HG03558 (cell line): ENCODE measurements at regions not wholly inside any gene's neighbourhood (a gene's known extent, or its start where the extent isn't known, plus 50 kb on each side); places are given as distances from the start of the nearest gene placed in this dataset.

Experiments
- ATAC-seq: cut with Tn5 transposase; IDR thresholded peaks from one replicate; pipeline ENCODE4 v1.9.1; 2021; ENCODE audit warnings: moderate number of reproducible peaks; ENCODE audit not compliant: unreplicated experiment; ENCODE audit errors: extremely low read depth

DNA sequence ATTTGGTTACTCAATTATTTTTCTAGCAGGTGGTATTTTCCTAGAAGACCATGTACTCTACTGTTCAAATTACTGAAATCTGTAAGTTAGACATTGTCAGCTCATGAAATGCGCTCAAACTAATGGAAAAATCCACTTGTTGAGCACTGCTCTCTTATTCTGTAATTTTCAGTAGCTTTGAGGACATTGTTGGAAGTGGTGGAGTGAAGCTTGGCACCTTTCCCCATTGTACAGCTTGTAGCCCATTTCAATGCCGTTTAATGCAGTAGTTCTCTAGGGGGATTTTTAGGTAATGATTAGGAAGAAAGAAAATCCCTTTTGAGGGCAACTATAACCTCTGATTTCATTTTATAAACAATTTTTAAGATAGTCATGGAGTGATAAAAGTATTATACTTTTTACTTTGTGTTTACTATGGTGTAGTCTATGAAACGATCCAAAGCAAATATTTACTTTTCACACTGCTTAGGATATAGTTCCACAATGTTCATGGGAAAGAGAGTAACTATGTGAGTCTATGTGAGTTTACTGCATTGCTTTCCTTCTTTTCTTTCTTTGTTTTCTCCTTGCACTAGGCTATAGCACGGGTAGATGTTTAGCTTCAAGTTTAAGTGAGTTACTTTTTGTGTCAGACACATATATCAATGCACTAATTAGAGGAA is 165.8 kb upstream of the ANKH start:
- no peak for ATAC-seq

- no peak for ATAC-seq
These were observed 162.8 kb upstream of the ANKH start for GRCh38 chr5:15034379-15034778.

DNA sequence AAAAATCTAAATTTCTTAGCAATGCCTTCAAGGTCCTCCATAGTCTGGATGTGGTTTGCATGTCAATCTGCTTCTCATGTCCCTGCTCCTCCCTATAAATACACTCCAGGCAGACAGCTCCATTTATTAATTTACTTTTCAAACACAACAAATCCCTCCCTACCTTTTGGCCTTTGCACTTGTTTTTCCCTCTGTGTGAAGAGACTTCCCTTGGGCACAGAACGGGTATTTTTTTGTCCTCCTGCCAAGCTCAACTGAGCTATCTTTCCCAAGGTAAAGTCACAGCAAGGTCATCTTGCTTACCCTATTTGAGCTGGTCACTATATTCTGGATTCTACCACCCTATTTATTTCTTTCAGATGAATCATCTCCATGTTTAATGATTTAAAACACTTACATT is 159.6 kb upstream of the ANKH start:
- no peak for ATAC-seq

- ATAC-seq, result no peak
These were observed 156.2 kb upstream of the ANKH start for GRCh38 chr5:15027764-15028163.

DNA sequence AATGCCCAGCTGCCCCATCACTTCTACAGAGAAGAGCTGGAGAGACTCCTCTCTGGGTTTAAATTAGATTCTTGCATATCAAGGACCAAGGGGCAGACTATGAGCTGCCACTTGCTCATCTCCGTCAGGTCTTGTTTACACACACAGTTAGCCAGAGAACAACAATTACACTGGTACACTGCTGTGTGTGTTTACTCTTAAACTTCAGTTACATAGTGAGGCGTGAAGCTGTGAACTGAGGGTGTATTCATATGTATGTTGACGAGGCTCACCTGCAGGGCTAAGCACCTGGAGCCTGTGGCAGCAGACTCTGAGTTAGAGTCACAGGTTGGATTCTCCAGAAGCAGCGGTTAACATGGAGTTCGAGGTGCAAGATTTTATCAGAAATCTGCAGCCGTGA is 155.4 kb upstream of the ANKH start:
- no peak for ATAC-seq

DNA sequence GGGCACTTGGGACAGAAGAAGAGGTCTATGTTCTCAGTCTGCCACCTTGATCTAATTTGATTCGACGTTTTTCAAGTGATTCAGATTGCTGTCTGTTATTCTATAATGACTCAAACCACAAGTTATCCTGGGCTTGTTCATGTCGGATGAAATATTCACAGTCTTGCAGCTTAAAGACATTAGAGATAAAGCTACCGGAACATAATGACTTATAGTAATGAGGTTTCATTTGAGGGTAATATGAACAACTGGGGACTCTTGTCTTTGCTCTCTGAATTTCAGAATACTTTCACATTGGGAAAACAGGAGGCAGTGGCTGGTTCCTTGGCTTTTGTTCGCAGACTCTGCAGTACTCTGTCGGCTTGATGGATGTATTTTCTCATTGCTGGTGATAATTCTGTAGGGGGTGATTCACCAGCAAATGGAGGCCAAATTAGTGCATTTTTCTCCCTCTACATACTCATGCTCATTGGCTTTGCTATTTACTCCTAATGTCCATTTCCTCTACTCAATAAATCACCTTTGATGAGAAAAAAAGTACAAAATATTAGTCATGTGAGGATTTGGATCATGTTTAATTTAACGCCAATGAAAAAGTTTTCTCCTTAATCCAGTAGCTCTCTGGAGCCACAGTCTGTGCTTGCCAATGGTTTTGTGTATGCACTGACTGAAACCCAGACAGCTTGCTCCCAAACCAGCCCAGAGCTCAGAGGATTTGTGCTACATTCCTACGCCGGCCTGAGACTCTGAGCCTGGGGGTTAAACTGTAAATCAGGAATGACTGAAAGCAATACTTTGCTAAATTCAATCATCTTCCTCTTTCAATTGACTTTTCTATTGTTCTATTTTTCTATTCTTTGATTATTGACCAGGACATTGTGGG is 154.7 kb upstream of the ANKH start:
- no peak for ATAC-seq

- ATAC-seq, result no peak
These were observed 152.3 kb upstream of the ANKH start for GRCh38 chr5:15023846-15024245.

GRCh38 chr5:15023266-15023665 is 151.7 kb upstream of the ANKH start:
- ATAC-seq, result no peak

GRCh38 chr5:15021266-15022046 is 149.9 kb upstream of the ANKH start:
- ATAC-seq, result no peak

- ATAC-seq, result no peak
These were observed 149.2 kb upstream of the ANKH start for GRCh38 chr5:15020736-15021135.

DNA sequence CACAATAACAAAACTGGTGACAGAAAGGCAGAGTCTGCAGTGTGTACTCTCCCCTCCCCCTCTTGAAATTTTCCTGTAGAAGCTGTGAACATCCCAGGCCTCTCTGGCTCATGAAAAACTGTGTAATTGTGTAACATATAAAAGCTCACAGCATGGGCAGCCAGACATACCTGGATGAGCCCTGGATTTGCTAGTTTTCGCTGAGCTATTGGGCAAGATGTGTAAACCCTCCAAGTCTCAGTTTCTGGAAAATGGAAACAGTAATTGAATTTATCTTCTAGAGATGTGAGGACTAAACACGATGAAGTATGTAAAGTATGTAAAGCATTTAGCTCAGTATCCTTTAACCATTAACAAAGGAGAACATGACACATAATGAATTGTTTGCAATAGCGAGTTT is 143.2 kb upstream of the ANKH start:
- no peak for ATAC-seq

GRCh38 chr5:15013654-15014463 is 142.3 kb upstream of the ANKH start:
- ATAC-seq, result no peak

DNA sequence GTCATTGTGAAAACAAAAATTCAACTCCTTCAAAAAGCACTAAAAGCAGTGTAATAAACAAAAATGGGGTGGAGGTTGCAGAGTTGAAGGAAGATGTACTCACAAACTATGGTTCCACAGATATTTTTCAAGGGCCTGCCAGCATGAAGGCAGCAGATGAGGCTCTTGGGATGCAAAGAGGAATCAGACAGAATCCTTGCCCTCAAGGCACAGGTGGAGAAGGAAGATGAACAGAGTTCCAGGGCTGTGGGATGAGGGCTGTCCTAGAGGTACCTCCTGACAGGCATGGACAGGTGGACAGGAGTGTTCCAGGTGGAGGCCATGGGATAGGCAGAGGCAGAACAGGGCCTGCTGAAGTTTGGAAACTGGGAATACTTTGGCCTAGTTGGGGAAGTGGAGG is 140.5 kb upstream of the ANKH start:
- no peak for ATAC-seq

DNA sequence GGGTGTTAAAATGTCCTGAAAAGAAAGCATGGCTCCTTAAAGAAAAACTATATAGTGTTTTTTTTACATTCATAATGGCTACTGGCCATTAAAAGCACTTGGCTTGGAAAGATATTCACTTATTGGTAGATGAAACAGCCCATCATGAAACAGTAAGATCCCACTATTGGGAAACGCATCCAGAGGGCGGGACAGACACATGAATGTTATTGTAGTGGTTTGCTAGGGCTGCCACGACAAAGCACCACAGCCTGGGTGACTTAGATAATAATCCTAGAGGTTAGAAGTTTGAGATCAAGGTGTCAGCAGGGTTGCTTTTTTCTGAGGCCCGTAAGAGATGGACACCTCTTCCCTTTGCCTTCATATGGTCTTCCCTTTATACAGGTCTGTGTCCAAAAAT is 139.4 kb upstream of the ANKH start:
- ATAC-seq, result no peak

GRCh38 chr5:15009420-15009819 is 137.8 kb upstream of the ANKH start:
- no peak for ATAC-seq

DNA sequence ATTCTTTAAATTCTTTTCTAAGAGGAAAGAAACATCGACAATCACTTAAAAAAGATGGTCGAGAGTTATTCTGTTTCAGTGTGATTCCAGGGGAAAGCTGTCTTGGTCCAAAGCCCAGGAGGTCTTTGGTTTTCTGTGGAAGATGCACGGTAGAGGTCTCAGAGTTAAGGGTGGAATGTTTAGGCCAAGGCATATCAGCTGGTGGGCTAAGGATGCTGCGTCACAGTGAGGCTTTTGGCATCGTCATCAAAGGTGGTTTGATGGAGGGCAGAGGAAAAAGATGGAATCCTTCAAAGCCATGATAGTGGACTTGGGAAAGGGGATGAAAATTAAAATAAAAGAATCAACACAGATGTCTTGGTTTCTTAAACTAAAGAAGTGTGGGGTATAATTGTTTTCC is 137.3 kb upstream of the ANKH start:
- no peak for ATAC-seq

GRCh38 chr5:15008476-15008875 is 136.9 kb upstream of the ANKH start:
- no peak for ATAC-seq

DNA sequence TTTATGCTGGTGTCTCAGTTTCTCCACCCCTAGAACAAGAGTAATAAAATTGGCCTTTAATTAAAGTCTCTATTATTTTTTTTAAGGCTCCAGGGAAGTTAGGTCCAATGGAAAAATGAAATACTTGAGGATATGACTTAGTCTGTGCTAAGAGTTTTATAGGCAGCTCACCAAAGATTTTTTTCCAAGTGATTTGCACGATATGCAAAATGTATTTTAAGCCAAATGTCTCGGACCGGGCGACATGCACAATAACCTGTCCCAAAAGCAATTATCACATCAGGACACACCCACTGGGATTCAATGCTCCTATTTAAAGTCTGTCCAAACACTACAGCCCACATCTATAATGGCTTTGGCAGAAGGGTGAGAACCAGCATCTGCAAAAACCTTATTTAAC is 136.1 kb upstream of the ANKH start:
- no peak for ATAC-seq

DNA sequence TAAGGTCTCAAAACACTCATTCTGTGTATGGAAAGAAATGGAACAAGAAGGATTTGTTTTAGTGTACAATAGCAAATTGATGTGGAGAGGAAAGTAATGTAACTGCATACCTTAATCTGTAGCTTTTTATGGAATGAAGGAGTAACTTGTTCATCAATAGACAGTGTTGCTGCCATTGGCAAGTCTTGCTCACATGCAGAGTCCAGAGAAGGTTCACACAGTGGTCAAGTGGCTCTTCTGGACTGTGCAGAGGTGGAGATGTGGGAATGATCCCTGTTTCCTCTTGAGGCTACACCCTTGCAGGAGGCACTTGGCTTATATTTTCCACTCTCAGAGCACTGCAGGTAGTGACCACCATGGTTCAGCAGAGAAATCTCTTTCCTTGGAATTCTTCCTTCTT is 132.9 kb upstream of the ANKH start:
- no peak for ATAC-seq

GRCh38 chr5:15003511-15003920 is 131.9 kb upstream of the ANKH start:
- ATAC-seq, result peak; percentile 71
